NCI-H2029 (cell line): ENCODE measurements at regions not wholly inside any gene's neighbourhood (a gene's known extent, or its start where the extent isn't known, plus 50 kb on each side); places are given as distances from the start of the nearest gene placed in this dataset.
"Not testable (repeated sequence)": the region's sequence is repeated elsewhere in the genome, so short reads cannot be mapped to it uniquely, and the experiment has no call there.

Source experiments
- DNase-seq: peaks from one replicate; lab custom pipeline; 2025; lab: John Stamatoyannopoulos, UW

GRCh38 chr20:52311209-52311794 lies 119.7 kb upstream of the ZFP64 start:
- no peak for DNase-seq

- DNase-seq, result no peak
Measured at GRCh38 chr20:52309181-52309580, 117.6 kb upstream of the ZFP64 start.

DNA sequence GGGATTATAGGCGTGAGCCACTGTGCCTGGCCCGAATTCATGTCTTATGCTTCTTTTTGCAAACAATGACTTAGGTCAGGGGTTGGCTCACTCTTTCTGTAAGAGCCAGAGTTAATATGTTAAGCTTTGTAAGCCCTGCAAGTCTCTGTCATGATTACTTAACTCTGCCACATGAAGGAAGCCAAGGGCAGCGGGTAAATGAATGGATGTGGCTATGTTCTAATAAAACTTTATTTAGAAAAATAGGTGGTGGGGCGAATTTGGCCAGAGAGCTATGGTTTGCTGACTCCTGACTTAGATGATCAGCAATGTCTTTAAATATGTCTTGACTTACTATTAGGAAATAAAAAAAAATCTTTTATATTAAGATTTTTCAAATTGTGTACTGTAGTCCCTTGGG lies 114.9 kb upstream of the ZFP64 start:
- DNase-seq, result no peak

DNA sequence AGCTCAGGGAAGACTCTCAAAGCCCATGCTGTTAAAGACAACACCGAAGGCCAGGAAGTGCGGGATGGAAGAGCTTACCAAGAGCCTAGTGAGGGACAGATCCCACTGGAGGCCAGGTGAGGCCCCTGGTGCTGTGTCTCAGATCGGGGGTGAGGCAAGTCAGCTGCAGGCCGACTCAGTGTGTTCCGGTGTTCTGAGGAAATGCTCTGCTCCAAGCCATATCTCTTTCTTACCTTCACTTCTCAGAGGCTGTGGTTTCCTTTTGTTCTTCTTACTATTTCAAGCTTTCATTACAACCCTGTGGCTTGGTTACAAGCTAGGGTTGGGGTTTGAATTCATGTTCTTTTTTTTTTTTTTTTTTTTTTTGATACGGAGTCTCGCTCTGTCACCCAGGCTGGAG lies 114.3 kb upstream of the ZFP64 start:
- DNase-seq, result no peak

DNA sequence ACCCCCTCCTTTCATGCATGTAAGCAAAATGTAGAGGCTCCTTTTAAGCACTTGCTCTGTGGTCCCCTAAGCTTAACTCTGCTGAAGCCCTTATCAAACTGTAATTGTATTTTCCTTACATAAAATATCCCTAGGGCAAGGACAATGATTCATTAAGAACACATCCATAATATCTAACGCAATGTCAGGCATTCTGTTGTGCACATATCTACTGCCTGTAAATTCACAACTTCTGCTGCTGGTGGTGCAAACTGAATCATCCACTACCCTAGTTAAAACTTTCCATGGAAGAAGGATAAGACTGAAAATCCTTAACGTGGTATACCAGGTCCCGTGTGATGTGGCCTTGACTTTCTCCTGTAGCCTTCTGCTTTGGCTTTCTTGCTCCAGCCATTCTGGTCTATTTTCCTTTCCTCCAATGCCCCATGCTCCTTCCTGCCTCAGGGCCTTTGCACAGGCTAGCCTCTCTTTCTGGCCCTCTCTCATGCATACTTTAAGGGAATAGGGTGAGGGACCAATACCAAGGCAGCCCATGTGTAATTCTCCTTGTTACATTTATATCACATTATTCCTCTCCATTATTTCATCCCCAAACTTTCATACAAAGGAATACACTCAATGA lies 113.6 kb upstream of the ZFP64 start:
- no peak for DNase-seq

DNA sequence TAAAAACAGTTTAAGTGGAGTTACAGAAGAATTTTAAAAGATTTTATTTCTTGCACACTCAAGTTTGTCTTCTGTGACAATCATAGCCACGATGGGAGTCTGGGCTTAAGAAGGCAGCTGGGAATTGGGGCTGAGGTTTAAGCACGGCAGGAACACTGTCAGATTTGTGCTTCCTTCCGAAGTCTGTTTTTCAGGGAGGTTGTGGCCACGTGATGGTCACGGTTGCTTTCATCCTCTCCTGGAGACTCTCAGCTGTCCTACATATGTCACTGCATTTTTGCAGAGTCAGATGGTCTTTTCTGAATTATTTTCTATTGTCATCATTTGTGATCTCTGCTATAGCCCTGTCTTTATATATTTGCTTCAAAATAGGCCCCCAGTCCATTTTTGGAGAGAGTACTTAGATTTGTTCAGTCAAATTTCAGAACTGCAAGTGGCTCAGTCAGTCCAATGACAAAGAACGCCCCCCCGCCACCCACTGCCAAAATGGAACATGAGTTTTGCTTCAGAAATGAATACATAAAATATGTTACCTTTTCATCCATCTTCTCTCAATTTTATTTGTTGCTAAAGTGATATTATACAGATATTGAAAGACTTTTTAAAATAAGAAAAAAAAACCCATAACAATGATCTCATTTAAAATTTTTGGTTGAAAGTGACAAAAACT lies 111.8 kb upstream of the ZFP64 start:
- DNase-seq, result no peak

- no peak for DNase-seq
Measured at GRCh38 chr20:52302736-52303135, 111.2 kb upstream of the ZFP64 start.

- DNase-seq, result not testable (repeated sequence)
Measured at GRCh38 chr20:52302051-52302450, 110.5 kb upstream of the ZFP64 start.

DNA sequence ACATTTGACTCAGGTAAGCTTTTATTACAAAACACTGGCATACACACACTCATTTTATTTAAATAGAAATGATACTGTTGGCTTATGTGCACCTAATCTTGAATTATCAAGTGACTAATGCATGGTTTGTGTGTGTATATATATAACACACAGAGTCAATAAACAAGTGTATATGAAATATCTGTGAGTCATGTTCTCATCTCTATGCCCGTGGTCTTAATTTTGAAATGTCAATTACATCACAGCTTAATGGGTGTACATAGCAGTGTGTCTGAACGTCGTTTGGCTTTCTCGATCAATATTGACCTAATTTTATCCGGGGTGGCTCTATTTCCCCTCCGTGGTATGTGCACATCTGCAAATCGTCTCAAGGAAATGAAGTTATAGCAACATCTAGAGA lies 104.0 kb upstream of the ZFP64 start:
- DNase-seq, result no peak

DNA sequence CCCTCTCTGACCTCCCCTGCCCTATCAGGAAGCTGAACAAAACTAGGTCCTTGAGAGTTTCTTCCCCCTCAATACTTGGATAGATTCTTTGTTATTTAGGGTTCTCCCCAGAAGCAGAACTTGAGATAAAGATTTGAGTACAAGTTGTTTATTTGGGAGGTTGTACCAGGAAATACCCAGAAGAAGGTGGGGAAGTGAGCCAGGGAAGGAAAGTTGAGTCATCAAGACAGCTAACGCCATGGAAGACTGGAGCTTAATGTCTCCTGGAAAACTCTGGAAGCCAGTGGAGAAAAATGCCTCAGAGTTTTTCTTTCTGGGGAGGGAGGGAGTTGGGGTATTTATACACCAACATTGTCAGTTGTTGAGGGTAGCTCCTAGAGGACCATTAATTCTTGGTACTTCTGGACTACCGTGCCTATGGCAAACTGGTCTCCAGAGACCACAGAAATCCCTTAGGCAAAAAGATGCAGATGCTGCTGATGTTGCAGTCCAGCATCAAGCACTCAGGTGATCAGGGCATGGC lies 102.6 kb upstream of the ZFP64 start:
- no peak for DNase-seq

GRCh38 chr20:52291109-52291508 lies 99.5 kb upstream of the ZFP64 start:
- no peak for DNase-seq

DNA sequence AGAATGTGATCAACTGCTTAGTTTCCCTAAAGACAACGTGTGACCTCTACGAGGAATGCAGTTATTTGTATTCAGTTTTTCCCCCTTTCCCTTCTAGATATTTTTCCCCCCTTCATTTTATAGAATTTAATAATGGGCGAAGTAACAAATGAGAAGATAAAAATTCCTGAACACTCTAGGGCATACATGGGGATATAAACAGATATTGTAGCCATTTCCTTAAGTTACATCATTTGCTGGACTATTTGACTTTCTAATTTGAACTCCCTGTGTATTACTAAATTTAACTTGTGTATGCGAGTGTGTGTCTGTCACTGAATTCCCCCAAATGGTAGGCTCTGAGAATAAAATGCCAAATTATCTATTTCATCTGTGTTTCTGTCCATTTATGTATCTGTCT lies 99.0 kb upstream of the ZFP64 start:
- no peak for DNase-seq

DNA sequence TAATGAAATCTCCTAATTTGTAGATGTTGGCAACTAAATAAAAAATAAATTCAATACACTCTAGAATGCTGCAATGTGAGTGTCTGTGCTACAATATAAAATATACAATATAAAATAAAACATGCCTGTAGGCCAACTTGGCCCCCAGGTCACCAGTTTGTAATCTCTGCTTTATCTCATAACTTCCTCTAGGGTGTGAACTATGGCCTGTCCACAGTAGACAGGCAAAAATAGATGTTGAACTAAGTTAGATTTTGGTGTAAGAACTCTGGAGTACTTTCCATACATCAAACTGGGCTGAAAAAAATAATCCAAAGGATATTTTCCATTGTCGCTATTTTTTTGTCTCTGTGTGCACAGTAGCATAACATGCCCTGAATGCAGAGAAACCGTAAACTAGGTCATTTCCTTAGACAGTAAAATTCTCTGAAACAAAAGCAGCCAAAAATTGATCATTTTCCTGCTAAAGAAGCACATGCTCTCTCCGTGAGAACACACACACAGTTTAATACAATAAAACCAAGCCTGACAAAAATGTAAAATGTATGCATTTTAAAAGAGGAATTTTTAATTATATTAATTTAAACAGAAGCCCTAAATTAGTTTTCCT lies 98.5 kb upstream of the ZFP64 start:
- no peak for DNase-seq

DNA sequence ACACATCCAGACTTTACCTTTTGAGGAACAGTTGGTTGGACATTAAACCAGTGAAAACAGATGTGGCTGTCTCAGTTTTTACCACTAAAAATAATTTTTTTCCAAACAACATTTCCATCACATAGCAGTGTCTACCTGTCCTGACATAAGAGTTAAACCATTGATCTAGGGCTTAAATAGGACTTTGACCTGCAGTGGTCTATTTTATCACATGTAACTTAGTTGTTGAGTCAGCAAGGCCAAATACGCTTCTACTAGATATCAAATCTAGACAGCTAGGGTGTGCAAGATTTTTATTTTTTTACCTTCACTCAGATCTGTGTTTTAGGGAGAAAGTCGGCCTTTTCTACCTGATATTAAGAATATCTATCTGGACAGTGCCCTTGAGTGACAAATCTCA lies 88.8 kb upstream of the ZFP64 start:
- DNase-seq, result no peak

GRCh38 chr20:52279706-52280105 lies 88.1 kb upstream of the ZFP64 start:
- DNase-seq, result no peak

DNA sequence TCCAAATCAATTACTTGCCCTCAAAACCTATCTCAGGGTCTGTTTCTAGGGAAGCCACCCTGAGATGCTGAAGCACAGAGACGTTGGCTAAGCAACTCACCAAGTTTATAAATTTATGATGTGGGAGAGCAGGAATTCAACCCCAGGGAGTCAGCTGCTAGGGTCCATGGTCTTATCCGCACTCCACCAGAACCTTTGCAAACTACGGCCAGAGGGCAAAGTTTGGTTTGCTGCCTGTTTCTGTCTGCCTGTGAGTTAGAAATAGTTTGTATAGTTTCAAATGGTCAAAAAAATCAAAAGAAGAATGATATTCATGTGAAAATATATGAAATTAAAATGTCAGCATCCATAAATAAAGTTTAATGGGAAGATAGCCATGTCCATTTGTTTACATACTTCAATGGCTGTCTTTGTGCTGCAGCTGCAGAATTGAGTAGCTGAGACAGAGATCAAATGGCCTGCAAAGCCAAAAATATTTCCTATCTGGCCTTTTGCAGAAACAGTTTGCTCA lies 83.7 kb upstream of the ZFP64 start:
- DNase-seq, result no peak

DNA sequence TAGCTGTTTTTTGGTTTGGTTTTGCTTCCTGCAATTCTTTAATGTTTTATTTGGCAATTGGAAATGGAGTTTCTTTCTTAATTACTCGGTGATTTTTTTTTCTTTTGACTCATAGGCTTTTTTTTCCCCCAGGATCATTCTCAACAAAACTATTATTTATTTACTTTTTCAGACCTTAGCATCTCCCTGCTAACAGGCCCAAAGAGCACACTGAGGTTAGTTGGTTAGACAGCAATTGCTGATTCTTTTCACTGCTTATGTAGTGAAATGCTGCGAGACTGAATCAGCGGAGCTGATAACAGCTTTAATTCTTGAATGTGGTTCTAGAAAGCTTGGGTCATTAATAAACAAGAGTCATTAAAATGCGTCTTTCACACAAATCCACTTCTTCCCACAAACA lies 79.1 kb upstream of the ZFP64 start:
- no peak for DNase-seq

- no peak for DNase-seq
Measured at GRCh38 chr20:52270001-52270606, 78.5 kb upstream of the ZFP64 start.

DNA sequence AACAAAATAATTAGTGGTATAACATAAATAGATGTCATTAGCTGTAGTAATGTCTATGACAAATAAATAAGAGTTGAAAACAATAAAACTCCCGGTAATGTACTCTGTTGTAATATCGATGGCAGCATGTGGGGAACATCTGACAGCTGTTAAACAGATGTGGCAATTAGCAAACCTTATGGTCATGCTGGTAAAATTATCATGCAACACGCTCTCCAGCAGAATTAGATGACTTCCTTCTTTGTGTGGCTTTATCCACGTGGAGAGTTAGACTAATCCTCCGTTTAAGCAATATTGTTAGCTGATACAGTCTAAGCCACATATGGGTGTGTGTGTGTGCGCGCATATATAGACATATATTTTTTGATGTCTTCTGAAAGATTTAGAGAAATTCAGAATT lies 77.7 kb upstream of the ZFP64 start:
- no peak for DNase-seq

- DNase-seq, result no peak
Measured at GRCh38 chr20:52268184-52268749, 76.7 kb upstream of the ZFP64 start.

DNA sequence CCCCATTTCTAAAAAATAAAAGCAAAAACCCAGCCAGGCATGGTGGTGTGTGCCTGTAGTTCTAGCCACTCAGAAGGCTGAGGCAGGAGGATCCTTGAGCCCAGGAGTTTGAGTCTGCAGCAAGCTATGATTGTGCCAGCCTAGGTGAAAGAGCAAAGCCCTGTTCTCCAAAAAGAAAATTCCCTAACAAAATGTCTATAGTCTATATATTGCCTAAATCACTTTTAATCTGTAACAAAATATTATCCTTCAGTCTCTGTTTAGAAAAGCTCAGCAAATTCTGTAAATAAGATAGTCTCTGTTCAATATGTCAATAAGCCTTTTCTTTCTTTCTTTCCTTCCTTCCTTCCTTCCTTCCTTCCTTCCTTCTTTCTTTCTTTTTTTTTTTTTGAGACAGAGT lies 75.8 kb upstream of the ZFP64 start:
- DNase-seq, result no peak

- DNase-seq, result no peak
Measured at GRCh38 chr20:52263757-52264156, 72.2 kb upstream of the ZFP64 start.
